ENCODE measurements at regions not wholly inside any gene's neighbourhood (a gene's known extent, or its start where the extent isn't known, plus 50 kb on each side); places are given as distances from the start of the nearest gene placed in this dataset.
A peak's percentile ranks its signal among the peaks of the same experiment; 100 is the strongest.

GRCh38 chr18:30280861-30281470 is 761.6 kb downstream of the DSC3 start:
- TF ChIP-seq CTCF (IDR thresholded peaks at IDR 0.05) (peak; percentile 42 to 72 (median 60)), POLR2A (IDR thresholded peaks at IDR 0.05) (no peak)
- Histone ChIP-seq H3K27ac (no peak overlapping the region), H3K36me3 (no peaks in the 10 kb centered on the region), H3K4me3 (no peak overlapping the region), H3K27me3 (no peaks in the 10 kb centered on the region), H3K4me1 (no peaks in the 10 kb centered on the region), H3K9me3 (no peaks in the 10 kb centered on the region)
- peak in 3 of 4 donors; percentile 48 to 69 (median 65) for ATAC-seq
- WGBS (ENCODE audit: insufficient coverage, low coverage, low lambda C conversion rate, missing lambda C conversion rate): 38% methylated on average over 5 of the region's 5 CpGs
- intact Hi-C loops (cut with DNase I): no loop called here
- no peak for DNase-seq

GRCh38 chr18:30280186-30280585 is 762.4 kb downstream of the DSC3 start:
- no peaks in the 10 kb centered on the region for H3K36me3 ChIP-seq
- intact Hi-C loops (cut with DNase I): no loop called here
- H3K9me3 ChIP-seq: no peaks in the 10 kb centered on the region
- no peak overlapping the region for H3K27ac ChIP-seq
- no peaks in the 10 kb centered on the region for H3K4me1 ChIP-seq
- H3K27me3 ChIP-seq: no peaks in the 10 kb centered on the region
- ATAC-seq (no peak), DNase-seq (no peak)
- TF ChIP-seq POLR2A (IDR thresholded peaks at IDR 0.05): no peak
- no peak for TF ChIP-seq CTCF (IDR thresholded peaks at IDR 0.05)
- no peak overlapping the region for H3K4me3 ChIP-seq

- DNase-seq: no peak
- WGBS (ENCODE audit: insufficient coverage, low coverage, low lambda C conversion rate, missing lambda C conversion rate): 43% methylated on average over 1 of the region's 1 CpG
- no peak for TF ChIP-seq POLR2A (IDR thresholded peaks at IDR 0.05)
- no peak for TF ChIP-seq CTCF (IDR thresholded peaks at IDR 0.05)
- intact Hi-C loops (cut with DNase I): no loop called here
- Histone ChIP-seq H3K9me3 (no peaks in the 10 kb centered on the region), H3K27ac (no peak overlapping the region), H3K36me3 (no peaks in the 10 kb centered on the region), H3K27me3 (no peaks in the 10 kb centered on the region), H3K4me3 (no peak overlapping the region), H3K4me1 (no peaks in the 10 kb centered on the region)
- no peak for ATAC-seq
Measured at GRCh38 chr18:30277676-30278075, 764.9 kb downstream of the DSC3 start.

- DNase-seq: no peak
- Histone ChIP-seq H3K4me3 (no peak overlapping the region), H3K36me3 (no peaks in the 10 kb centered on the region), H3K4me1 (no peaks in the 10 kb centered on the region), H3K27me3 (no peaks in the 10 kb centered on the region), H3K9me3 (no peaks in the 10 kb centered on the region), H3K27ac (no peak overlapping the region)
- TF ChIP-seq POLR2A (IDR thresholded peaks at IDR 0.05) (no peak), CTCF (IDR thresholded peaks at IDR 0.05) (no peak)
- intact Hi-C loops (cut with DNase I): no loop called here
- 41% methylated on average over 3 of the region's 3 CpGs for WGBS (ENCODE audit: insufficient coverage, low coverage, low lambda C conversion rate, missing lambda C conversion rate)
- no peak for ATAC-seq
Measured at GRCh38 chr18:30271716-30272115, 770.8 kb downstream of the DSC3 start.

- no peak for ATAC-seq
- WGBS (ENCODE audit: insufficient coverage, low coverage, low lambda C conversion rate, missing lambda C conversion rate): 34% methylated on average over 3 of the region's 3 CpGs
- H3K4me1 ChIP-seq: no peaks in the 10 kb centered on the region
- no peak overlapping the region for H3K4me3 ChIP-seq
- no peaks in the 10 kb centered on the region for H3K9me3 ChIP-seq
- no peaks in the 10 kb centered on the region for H3K27me3 ChIP-seq
- H3K36me3 ChIP-seq: no peaks in the 10 kb centered on the region
- H3K27ac ChIP-seq: no peak overlapping the region
- DNase-seq: no peak
- intact Hi-C loops (cut with DNase I): no loop called here
- TF ChIP-seq CTCF (IDR thresholded peaks at IDR 0.05): no peak
- no peak for TF ChIP-seq POLR2A (IDR thresholded peaks at IDR 0.05)
Measured at GRCh38 chr18:30265190-30265589, 777.4 kb downstream of the DSC3 start.
